IPS-NIHi7 (cell line): ENCODE measurements at regions not wholly inside any gene's neighbourhood (a gene's known extent, or its start where the extent isn't known, plus 50 kb on each side); places are given as distances from the start of the nearest gene placed in this dataset.
"Not testable (repeated sequence)": the region's sequence is repeated elsewhere in the genome, so short reads cannot be mapped to it uniquely, and the experiment has no call there.

ENCODE experiments used
- DNase-seq: peaks from one replicate; pipeline ENCODE4 v3.0.0; 2012; ENCODE audit warnings: mixed read lengths; ENCODE audit errors: extremely low spot score

- DNase-seq, result no peak
These were observed 133.1 kb upstream of the IGSF10 start for GRCh38 chr3:151593928-151594327.

- peak; percentile 43 for DNase-seq
These were observed 131.4 kb upstream of the IGSF10 start for GRCh38 chr3:151592287-151592686.

- no peak for DNase-seq
These were observed 130.6 kb upstream of the IGSF10 start for GRCh38 chr3:151591441-151591840.

GRCh38 chr3:151589311-151589710 is 128.4 kb upstream of the IGSF10 start:
- no peak for DNase-seq

- DNase-seq, result not testable (repeated sequence)
These were observed 126.8 kb upstream of the IGSF10 start for GRCh38 chr3:151587659-151588058.

- no peak for DNase-seq
These were observed 123.7 kb upstream of the IGSF10 start for GRCh38 chr3:151584566-151584965.

GRCh38 chr3:151581035-151581434 is 120.2 kb upstream of the IGSF10 start:
- no peak for DNase-seq

GRCh38 chr3:151580591-151580990 is 119.7 kb upstream of the IGSF10 start:
- DNase-seq, result no peak

GRCh38 chr3:151579571-151580270 is 118.9 kb upstream of the IGSF10 start:
- no peak for DNase-seq

- DNase-seq, result no peak
These were observed 117.6 kb upstream of the IGSF10 start for GRCh38 chr3:151578495-151578894.

GRCh38 chr3:151576511-151577137 is 115.8 kb upstream of the IGSF10 start:
- DNase-seq, result no peak

- DNase-seq, result no peak
These were observed 107.3 kb upstream of the IGSF10 start for GRCh38 chr3:151568184-151568583.

- peak; percentile 29 for DNase-seq
These were observed 106.6 kb upstream of the IGSF10 start for GRCh38 chr3:151567477-151567876.

GRCh38 chr3:151564261-151564660 is 103.4 kb upstream of the IGSF10 start:
- no peak for DNase-seq

- DNase-seq, result no peak
These were observed 102.4 kb upstream of the IGSF10 start for GRCh38 chr3:151563305-151563704.

GRCh38 chr3:151562891-151563290 is 102.0 kb upstream of the IGSF10 start:
- DNase-seq, result no peak

- no peak for DNase-seq
These were observed 101.0 kb upstream of the IGSF10 start for GRCh38 chr3:151561878-151562277.

- DNase-seq, result no peak
These were observed 99.9 kb upstream of the IGSF10 start for GRCh38 chr3:151560738-151561137.

- DNase-seq, result no peak
These were observed 98.9 kb upstream of the IGSF10 start for GRCh38 chr3:151559736-151560135.

- no peak for DNase-seq
These were observed 97.8 kb upstream of the IGSF10 start for GRCh38 chr3:151558661-151559060.

- no peak for DNase-seq
These were observed 96.4 kb upstream of the IGSF10 start for GRCh38 chr3:151557068-151557840.

- no peak for DNase-seq
These were observed 95.7 kb upstream of the IGSF10 start for GRCh38 chr3:151556596-151556995.

- DNase-seq, result no peak
These were observed 94.7 kb upstream of the IGSF10 start for GRCh38 chr3:151555523-151555922.
